ENCODE measurements at regions not wholly inside any gene's neighbourhood (a gene's known extent, or its start where the extent isn't known, plus 50 kb on each side); places are given as distances from the start of the nearest gene placed in this dataset.
"Not testable (repeated sequence)": the region's sequence is repeated elsewhere in the genome, so short reads cannot be mapped to it uniquely, and the experiment has no call there.

- no peaks in the 10 kb centered on the region for H3K36me3 Mint-ChIP-seq (ENCODE audit: low read depth)
- peaks cover 3% of the 10 kb centered on the region for H3K27me3 Mint-ChIP-seq
- H3K9me3 Mint-ChIP-seq = no peaks in the 10 kb centered on the region
- no peaks in the 10 kb centered on the region for H3K4me1 Mint-ChIP-seq
- ChIA-PET POLR2A (no interaction called here), CTCF (no interaction called here)
- H3K4me3 Mint-ChIP-seq = no peak overlapping the region
- no peak for DNase-seq
- H3K27ac Mint-ChIP-seq = no peak overlapping the region
These were observed 183.0 kb upstream of the PHACTR1 start for GRCh38 chr6:12533586-12533985.

- Mint-ChIP-seq H3K27me3 (peaks cover 3% of the 10 kb centered on the region), H3K4me3 (no peak overlapping the region), H3K36me3 (ENCODE audit: low read depth) (no peaks in the 10 kb centered on the region), H3K4me1 (no peaks in the 10 kb centered on the region), H3K9me3 (no peaks in the 10 kb centered on the region), H3K27ac (no peak overlapping the region)
- DNase-seq = no peak
- ChIA-PET POLR2A (no interaction called here), CTCF (no interaction called here)
These were observed 182.3 kb upstream of the PHACTR1 start for GRCh38 chr6:12534069-12534853.

GRCh38 chr6:12535586-12536314 lies 180.8 kb upstream of the PHACTR1 start:
- Mint-ChIP-seq H3K27me3 (peaks cover 3% of the 10 kb centered on the region), H3K4me1 (no peaks in the 10 kb centered on the region)

DNA sequence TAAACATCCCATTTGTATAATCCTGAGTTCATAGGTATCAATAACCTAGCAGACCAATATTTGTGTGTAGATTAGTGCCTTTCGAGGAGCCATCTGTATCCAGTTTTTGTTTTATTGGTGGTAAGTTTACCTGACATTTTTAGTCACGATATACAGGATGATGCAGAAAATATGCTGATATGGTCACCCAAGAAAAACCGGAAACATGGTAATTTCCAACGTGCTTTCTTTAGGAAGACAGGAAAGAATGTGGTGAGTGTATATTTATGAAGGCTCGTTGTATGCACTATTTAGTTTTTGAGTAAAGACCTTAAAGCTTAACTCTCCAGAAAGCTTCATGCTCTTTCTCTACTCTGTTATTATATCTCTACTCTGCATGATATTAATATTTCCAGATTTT lies 180.2 kb upstream of the PHACTR1 start:
- ChIA-PET CTCF (no interaction called here), POLR2A (no interaction called here)
- Mint-ChIP-seq H3K4me1 (no peaks in the 10 kb centered on the region), H3K27ac (no peak overlapping the region), H3K4me3 (no peak overlapping the region), H3K27me3 (peaks cover 3% of the 10 kb centered on the region), H3K9me3 (no peaks in the 10 kb centered on the region), H3K36me3 (ENCODE audit: low read depth) (no peaks in the 10 kb centered on the region)
- no peak for DNase-seq

More at GRCh38 chr6:12535586-12536314, 180.8 kb upstream of the PHACTR1 start:
- H3K36me3 Mint-ChIP-seq (ENCODE audit: low read depth) = no peaks in the 10 kb centered on the region
- ChIA-PET CTCF (no interaction called here), POLR2A (no interaction called here)
- H3K9me3 Mint-ChIP-seq = no peaks in the 10 kb centered on the region
- H3K27ac Mint-ChIP-seq = no peak overlapping the region
- DNase-seq = no peak
- no peak overlapping the region for H3K4me3 Mint-ChIP-seq

DNA sequence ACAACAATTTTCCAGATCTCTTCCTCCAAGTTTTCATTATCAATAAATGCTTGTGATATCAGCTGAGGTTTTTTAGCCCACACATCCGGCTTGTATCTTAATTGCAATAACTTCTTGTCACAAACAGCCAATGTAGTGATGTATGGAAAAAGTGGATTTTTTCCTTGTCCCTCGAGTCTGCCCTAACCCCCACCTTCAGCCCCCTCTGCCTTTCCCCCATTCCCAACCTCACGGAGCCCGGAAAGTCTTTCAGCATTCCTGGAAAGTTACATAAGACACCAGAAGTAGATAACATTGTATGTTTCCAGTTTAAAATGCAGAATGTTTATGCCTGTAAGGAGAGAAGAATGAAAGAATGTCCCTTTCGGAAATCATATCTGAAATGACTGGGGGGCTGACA lies 179.2 kb upstream of the PHACTR1 start:
- CTCF ChIA-PET = no interaction called here
- no peaks in the 10 kb centered on the region for H3K9me3 Mint-ChIP-seq
- H3K36me3 Mint-ChIP-seq (ENCODE audit: low read depth) = no peaks in the 10 kb centered on the region
- no peaks in the 10 kb centered on the region for H3K4me1 Mint-ChIP-seq
- H3K4me3 Mint-ChIP-seq = no peak overlapping the region
- POLR2A ChIA-PET = no interaction called here
- no peak overlapping the region for H3K27ac Mint-ChIP-seq
- DNase-seq = no peak
- H3K27me3 Mint-ChIP-seq = peaks cover 3% of the 10 kb centered on the region

GRCh38 chr6:12538881-12539357 lies 177.6 kb upstream of the PHACTR1 start:
- no peaks in the 10 kb centered on the region for H3K9me3 Mint-ChIP-seq
- ChIA-PET CTCF (no interaction called here), POLR2A (no interaction called here)
- peaks cover 1% of the 10 kb centered on the region for H3K4me1 Mint-ChIP-seq
- H3K27me3 Mint-ChIP-seq = no peaks in the 10 kb centered on the region
- H3K27ac Mint-ChIP-seq = no peak overlapping the region
- no peak overlapping the region for H3K4me3 Mint-ChIP-seq
- DNase-seq = no peak
- no peaks in the 10 kb centered on the region for H3K36me3 Mint-ChIP-seq (ENCODE audit: low read depth)

GRCh38 chr6:12542319-12543115 lies 174.1 kb upstream of the PHACTR1 start:
- H3K27me3 Mint-ChIP-seq; POLR2A ChIA-PET; H3K36me3 Mint-ChIP-seq (ENCODE audit: low read depth); H3K4me3 Mint-ChIP-seq; H3K4me1 Mint-ChIP-seq; DNase-seq; H3K9me3 Mint-ChIP-seq; H3K27ac Mint-ChIP-seq; CTCF ChIA-PET: not testable (repeated sequence)

DNA sequence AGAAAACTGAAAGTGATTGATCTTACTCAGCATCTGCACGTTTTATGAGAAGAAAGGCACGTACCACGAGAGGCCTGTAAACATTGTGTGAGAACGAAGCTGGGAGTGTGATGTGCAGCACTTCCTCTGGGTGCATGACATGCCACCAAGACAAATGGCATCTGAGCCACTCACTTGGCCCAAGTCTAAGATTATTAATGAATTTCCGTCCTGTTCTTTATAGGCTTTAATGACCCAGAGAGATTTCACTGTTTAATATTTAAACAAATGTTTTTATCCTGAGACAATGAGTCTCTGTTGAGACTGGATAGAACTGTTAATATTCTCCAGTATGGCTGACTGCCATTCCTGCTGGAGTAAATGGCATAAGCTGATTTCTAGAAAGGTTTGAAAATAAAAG lies 172.6 kb upstream of the PHACTR1 start:
- Mint-ChIP-seq H3K27ac (no peak overlapping the region), H3K27me3 (no peaks in the 10 kb centered on the region), H3K4me3 (no peak overlapping the region), H3K9me3 (no peaks in the 10 kb centered on the region), H3K36me3 (ENCODE audit: low read depth) (no peaks in the 10 kb centered on the region), H3K4me1 (peaks cover 2% of the 10 kb centered on the region)
- ChIA-PET POLR2A (no interaction called here), CTCF (no interaction called here)
- no peak for DNase-seq

GRCh38 chr6:12544821-12545565 lies 171.6 kb upstream of the PHACTR1 start:
- no peak overlapping the region for H3K4me3 Mint-ChIP-seq
- no peak for DNase-seq
- no peak overlapping the region for H3K27ac Mint-ChIP-seq
- no peaks in the 10 kb centered on the region for H3K27me3 Mint-ChIP-seq
- ChIA-PET POLR2A (no interaction called here), CTCF (no interaction called here)
- no peaks in the 10 kb centered on the region for H3K36me3 Mint-ChIP-seq (ENCODE audit: low read depth)
- no peaks in the 10 kb centered on the region for H3K9me3 Mint-ChIP-seq
- peaks cover 2% of the 10 kb centered on the region for H3K4me1 Mint-ChIP-seq

DNA sequence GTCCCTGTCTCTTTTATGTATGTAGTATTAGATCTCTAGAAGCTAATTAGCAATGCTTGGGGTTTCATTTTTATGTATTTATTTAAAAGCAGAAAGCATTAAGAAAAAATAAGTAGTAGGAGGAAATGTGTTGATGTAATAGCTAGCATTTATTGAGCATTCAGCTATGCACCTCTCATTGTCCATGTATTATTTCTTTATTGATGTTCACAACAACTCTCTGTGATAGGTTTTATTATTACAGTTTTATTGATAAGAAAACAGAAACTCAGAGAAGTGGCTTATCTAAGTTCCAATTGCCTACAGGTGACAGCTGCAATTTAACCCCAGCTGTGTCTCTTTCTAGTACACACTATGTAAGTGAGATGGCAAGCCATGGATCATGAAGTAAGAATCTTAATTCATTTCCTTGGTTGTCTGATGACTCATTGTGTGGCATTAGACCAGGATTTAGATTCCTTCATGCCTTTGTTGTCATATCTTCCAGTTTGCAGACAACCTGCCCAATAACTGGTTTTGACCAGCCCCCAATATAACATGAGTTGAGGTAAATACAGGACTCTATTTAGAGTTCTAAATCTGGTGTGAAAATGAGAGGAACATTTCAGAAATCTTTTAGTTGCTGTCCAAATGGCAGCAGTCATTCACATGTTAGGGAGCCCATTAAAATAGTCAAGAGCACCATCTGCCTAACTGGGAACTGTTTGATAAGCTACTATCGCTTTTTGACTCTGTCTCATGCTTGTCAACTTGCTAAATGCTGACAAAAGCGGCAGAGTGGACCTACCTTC lies 170.8 kb upstream of the PHACTR1 start:
- ChIA-PET POLR2A (no interaction called here), CTCF (no interaction called here)
- Mint-ChIP-seq H3K27ac (no peak overlapping the region), H3K4me3 (no peak overlapping the region), H3K9me3 (no peaks in the 10 kb centered on the region), H3K36me3 (ENCODE audit: low read depth) (no peaks in the 10 kb centered on the region), H3K27me3 (no peaks in the 10 kb centered on the region), H3K4me1 (peaks cover 2% of the 10 kb centered on the region)
- DNase-seq = no peak

DNA sequence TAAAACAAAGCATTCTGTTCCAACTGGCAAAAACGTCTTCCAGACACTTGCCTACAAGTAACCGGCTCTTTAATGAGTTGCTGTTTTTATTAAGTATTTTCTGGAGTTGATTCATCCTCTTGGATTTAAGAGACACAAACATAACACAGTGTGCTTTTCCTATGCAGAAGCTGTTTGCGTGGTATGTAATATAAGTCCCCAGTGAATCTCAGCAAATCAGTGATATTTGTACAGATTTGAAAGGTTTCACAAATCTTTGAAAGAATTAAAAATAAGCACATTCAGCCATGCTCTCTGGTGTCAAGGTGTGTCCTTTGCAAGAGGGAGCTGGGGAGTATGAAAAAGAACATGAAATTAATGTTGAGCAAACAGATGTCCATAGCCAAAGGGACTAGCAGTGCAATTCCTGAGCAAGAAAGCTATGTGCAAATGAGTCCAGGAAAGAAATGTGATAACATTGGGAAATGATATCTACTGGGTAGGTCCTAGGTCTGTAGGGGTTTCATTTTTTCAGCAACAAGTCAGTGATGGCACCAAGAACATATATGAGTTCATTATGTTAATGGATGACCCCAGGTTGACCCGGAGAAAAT lies 170.1 kb upstream of the PHACTR1 start:
- Mint-ChIP-seq H3K36me3 (ENCODE audit: low read depth) (no peaks in the 10 kb centered on the region), H3K4me1 (peaks cover 2% of the 10 kb centered on the region), H3K9me3 (no peaks in the 10 kb centered on the region), H3K27ac (no peak overlapping the region), H3K4me3 (no peak overlapping the region), H3K27me3 (no peaks in the 10 kb centered on the region)
- DNase-seq = no peak
- POLR2A ChIA-PET = no interaction called here
- CTCF ChIA-PET = no interaction called here

DNA sequence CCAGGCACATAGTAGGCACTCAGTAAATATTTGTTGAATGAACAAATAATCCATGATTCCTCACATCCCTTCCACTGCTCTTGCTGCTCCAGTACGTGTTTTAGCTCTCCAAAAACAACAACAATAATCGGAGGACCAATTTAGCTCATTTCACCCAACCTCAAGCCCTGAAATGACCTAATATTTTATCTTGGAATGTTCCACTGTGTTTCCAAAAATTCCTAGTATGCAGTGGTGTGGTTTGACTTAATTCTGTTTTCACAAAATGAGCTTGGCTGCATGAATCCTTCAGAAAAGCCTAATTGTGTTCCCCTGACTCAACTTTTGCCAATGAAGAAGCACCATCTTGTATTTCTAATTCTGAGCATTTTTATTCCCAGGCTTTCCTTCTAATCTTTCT lies 168.0 kb upstream of the PHACTR1 start:
- H3K27me3 Mint-ChIP-seq = no peaks in the 10 kb centered on the region
- H3K9me3 Mint-ChIP-seq = no peaks in the 10 kb centered on the region
- no peak overlapping the region for H3K27ac Mint-ChIP-seq
- no peak overlapping the region for H3K4me3 Mint-ChIP-seq
- no peak for DNase-seq
- H3K4me1 Mint-ChIP-seq = peaks cover 2% of the 10 kb centered on the region
- POLR2A ChIA-PET = no interaction called here
- no peaks in the 10 kb centered on the region for H3K36me3 Mint-ChIP-seq (ENCODE audit: low read depth)
- CTCF ChIA-PET = no interaction called here
